K562 (cell line): ENCODE measurements at regions not wholly inside any gene's neighbourhood (a gene's known extent, or its start where the extent isn't known, plus 50 kb on each side); places are given as distances from the start of the nearest gene placed in this dataset.

Experiments
- CBX3 ChIP-seq, 2 experiments: IDR thresholded peaks; 1 replicate in 1 of 2; 2 replicates in 1 of 2; pipeline ENCODE4 v1.6.1; 2012; ENCODE audit warnings: inconsistent platforms in 2 of 2, low read length in 2 of 2, borderline replicate concordance in 1 of 2, control low read depth in 1 of 2
- CCNT2 ChIP-seq: IDR thresholded peaks from 2 replicates; pipeline ENCODE4 v1.6.1; 2011; ENCODE audit warnings: borderline replicate concordance, low read depth, mild to moderate bottlenecking, moderate library complexity, mixed read lengths, low read length; ENCODE audit not compliant: insufficient read length; ENCODE audit errors: extremely low read depth
- COPS2 ChIP-seq: fragments of 450-650 bp; conservative IDR thresholded peaks from 2 replicates; pipeline ENCODE4 v1.6.1; 2016; ENCODE audit warnings: mild to moderate bottlenecking, moderate library complexity
- E2F5 ChIP-seq: sonication (generic); formaldehyde crosslinking; IDR thresholded peaks from 2 replicates; pipeline ENCODE4 v1.8.0; 2022; ENCODE audit warnings: mild to moderate bottlenecking, missing genetic modification reagents
- ETV5 ChIP-seq: sonication (generic); formaldehyde crosslinking; IDR thresholded peaks from 2 replicates; pipeline ENCODE4 v1.4.0; 2020; ENCODE audit warnings: low read depth, mild to moderate bottlenecking, missing genetic modification reagents
- FUS ChIP-seq: fragments of 200-400 bp; formaldehyde crosslinking; optimal IDR thresholded peaks from 2 replicates; pipeline ENCODE3; 2017; ENCODE audit warnings: low read depth, low read length
- GATAD2A ChIP-seq: fragments of 450-650 bp; IDR thresholded peaks from 2 replicates; pipeline ENCODE4 v1.6.1; 2017
- HBP1 ChIP-seq: fragments of 450-650 bp; formaldehyde crosslinking; IDR thresholded peaks from 2 replicates; pipeline ENCODE4 v1.4.0; 2022; ENCODE audit warnings: missing genetic modification characterization
- NCOA2 ChIP-seq, 2 experiments: fragments of 450-650 bp; IDR thresholded peaks; 2 replicates each; pipeline ENCODE4 v1.6.1; 2018; ENCODE audit warnings: mild to moderate bottlenecking in 2 of 2, moderate library complexity in 1 of 2; ENCODE audit not compliant: partially characterized antibody in 2 of 2
- RBBP5 ChIP-seq: fragments of 200-600 bp; sonication (generic); IDR thresholded peaks from 2 replicates; pipeline ENCODE4 v1.6.1; 2012; ENCODE audit warnings: borderline replicate concordance, mild to moderate bottlenecking, low read length, control low read depth, inconsistent platforms; ENCODE audit not compliant: insufficient read depth, poor library complexity, severe bottlenecking
- SIX5 ChIP-seq, 2 experiments: IDR thresholded peaks; 2 replicates each; pipeline ENCODE4 v1.6.1; 2011; ENCODE audit warnings: low read length in 2 of 2, borderline replicate concordance in 1 of 2, low read depth in 1 of 2, mild to moderate bottlenecking in 1 of 2, moderate library complexity in 1 of 2; ENCODE audit not compliant: insufficient read depth in 1 of 2
- SP1 ChIP-seq: sonication (generic); formaldehyde crosslinking; IDR thresholded peaks from 2 replicates; pipeline ENCODE4 v1.8.1; 2022; ENCODE audit warnings: mild to moderate bottlenecking, missing genetic modification reagents
- SRSF1 ChIP-seq: fragments of 200-400 bp; formaldehyde crosslinking; IDR thresholded peaks from 2 replicates; pipeline ENCODE4 v1.6.1; 2017; ENCODE audit warnings: mild to moderate bottlenecking, low read depth, low read length, moderate library complexity
- STAT5B ChIP-seq: fragments of 250-450 bp; sonication (Bioruptor Pico); IDR thresholded peaks from 2 replicates; pipeline ENCODE4 v1.8.0; 2021; ENCODE audit warnings: mild to moderate bottlenecking, inconsistent platforms
- TEAD1 ChIP-seq, 2 experiments: fragments of 450-650 bp in 1 of 2; sonication (generic) in 1 of 2; formaldehyde crosslinking; IDR thresholded peaks; 2 replicates each; pipeline versions ENCODE4 v1.4.0 to v1.8.0; 2020 to 2022; ENCODE audit warnings: mild to moderate bottlenecking in 2 of 2, missing genetic modification reagents in 1 of 2
- ZBTB43 ChIP-seq: sonication (generic); formaldehyde crosslinking; IDR thresholded peaks from 2 replicates; pipeline ENCODE4 v1.8.0; 2023; ENCODE audit warnings: mild to moderate bottlenecking, missing genetic modification reagents
- ZNF175 ChIP-seq: fragments of 200-800 bp; sonication (Bioruptor generic); IDR thresholded peaks from 2 replicates; pipeline ENCODE4 v1.6.1; 2016; ENCODE audit warnings: low read depth, mild to moderate bottlenecking, missing genetic modification characterization, missing compliant biosample characterization
- ZNF232 ChIP-seq: sonication (generic); formaldehyde crosslinking; IDR thresholded peaks from 2 replicates; pipeline ENCODE4 v1.8.0; 2022; ENCODE audit warnings: mild to moderate bottlenecking, missing genetic modification reagents
- ZNF274 ChIP-seq: IDR thresholded peaks from 2 replicates; pipeline ENCODE4 v1.6.1; 2011; ENCODE audit warnings: low read depth, mild to moderate bottlenecking, low read length, moderate library complexity, borderline replicate concordance
- ZNF436 ChIP-seq: fragments of 250-450, 450-650 bp; sonication (Bioruptor Pico); formaldehyde crosslinking; IDR thresholded peaks from 2 replicates; pipeline ENCODE4 v1.7.0; 2020; ENCODE audit warnings: mild to moderate bottlenecking
- ZNF695 ChIP-seq: fragments of 450-650 bp; formaldehyde crosslinking; IDR thresholded peaks from 2 replicates; pipeline ENCODE4 v1.4.0; 2020; ENCODE audit warnings: mild to moderate bottlenecking, moderate library complexity
- ZNF75A ChIP-seq: fragments of 450-650 bp; formaldehyde crosslinking; IDR thresholded peaks from 2 replicates; pipeline ENCODE4 v1.4.0; 2020; ENCODE audit warnings: mild to moderate bottlenecking

GRCh38 chr15:94855409-94856266 lies 624.3 kb downstream of the MCTP2 start (continued):
- TF ChIP-seq E2F5 (CRISPR knock-in tag) (no peak), CCNT2 (no peak), ZNF695 (CRISPR knock-in tag) (no peak), ZNF175 (CRISPR knock-in tag) (peak; percentile 71; the same call in 1 of the 2 replicates), CBX3 (IDR thresholded peaks at IDR 0.05; ENCODE audit: borderline replicate concordance in 1 of 2, low read length in 2 of 2) (no peak), ZNF232 (CRISPR knock-in tag) (no peak), ETV5 (no peak), ZNF436 (no peak), FUS (no peak), SIX5 (IDR thresholded peaks at IDR 0.05; ENCODE audit: borderline replicate concordance in 1 of 2, insufficient read depth in 1 of 2, low read depth in 1 of 2, low read length in 2 of 2) (no peak), TEAD1 (CRISPR knock-in tag; IDR thresholded peaks at IDR 0.05) (no peak; a peak in 1 of 4 replicates), ZBTB43 (CRISPR knock-in tag) (no peak), SP1 (CRISPR knock-in tag) (peak; percentile 44; the same call in 1 of the 2 replicates), ZNF75A (CRISPR knock-in tag) (no peak), STAT5B (no peak), ZNF274 (no peak), RBBP5 (no peak), NCOA2 (IDR thresholded peaks at IDR 0.05; ENCODE audit: partially characterized antibody in 2 of 2) (no peak), HBP1 (CRISPR knock-in tag) (no peak), SRSF1 (no peak), COPS2 (no peak), GATAD2A (no peak)
- TF ChIP-seq, all 486 proteins: peak for 69
